ENCODE measurements at regions not wholly inside any gene's neighbourhood (a gene's known extent, or its start where the extent isn't known, plus 50 kb on each side); places are given as distances from the start of the nearest gene placed in this dataset.

GRCh38 chr9:30670805-30671562 is 1713.5 kb upstream of the ACO1 start:
- ATAC-seq (ENCODE audit: low FRiP score): no peak
- no peak for DNase-seq (ENCODE audit: low spot score)
- no peak for TF ChIP-seq CTCF (IDR thresholded peaks at IDR 0.05)

GRCh38 chr9:30673132-30673531 is 1711.3 kb upstream of the ACO1 start:
- no peak for TF ChIP-seq CTCF (IDR thresholded peaks at IDR 0.05)
- no peak for ATAC-seq (ENCODE audit: low FRiP score)
- DNase-seq (ENCODE audit: low spot score): no peak

GRCh38 chr9:30676651-30677050 is 1707.8 kb upstream of the ACO1 start:
- ATAC-seq (ENCODE audit: low FRiP score) (no peak), DNase-seq (ENCODE audit: low spot score) (no peak)
- TF ChIP-seq CTCF (IDR thresholded peaks at IDR 0.05): no peak

- DNase-seq (ENCODE audit: low spot score) (no peak), ATAC-seq (ENCODE audit: low FRiP score) (no peak)
- TF ChIP-seq CTCF (IDR thresholded peaks at IDR 0.05): no peak
These were observed 1707.2 kb upstream of the ACO1 start for GRCh38 chr9:30677221-30677620.

- no peak for TF ChIP-seq CTCF (IDR thresholded peaks at IDR 0.05)
These were observed 1695.6 kb upstream of the ACO1 start for GRCh38 chr9:30688801-30689200.

GRCh38 chr9:30697958-30698357 is 1686.5 kb upstream of the ACO1 start:
- no peak for ATAC-seq (ENCODE audit: low FRiP score)
- DNase-seq (ENCODE audit: low spot score): no peak
- TF ChIP-seq CTCF (IDR thresholded peaks at IDR 0.05): no peak

More at GRCh38 chr9:30688801-30689200, 1695.6 kb upstream of the ACO1 start:
- ATAC-seq (ENCODE audit: low FRiP score) (no peak), DNase-seq (ENCODE audit: low spot score) (no peak)

- no peak for ATAC-seq (ENCODE audit: low FRiP score)
- no peak for TF ChIP-seq CTCF (IDR thresholded peaks at IDR 0.05)
These were observed 1672.9 kb upstream of the ACO1 start for GRCh38 chr9:30711591-30711990.

More at GRCh38 chr9:30711591-30711990, 1672.9 kb upstream of the ACO1 start:
- DNase-seq (ENCODE audit: low spot score): no peak
